MCF 10A (cell line): ENCODE measurements at regions not wholly inside any gene's neighbourhood (a gene's known extent, or its start where the extent isn't known, plus 50 kb on each side); places are given as distances from the start of the nearest gene placed in this dataset.
"Not testable (repeated sequence)": the region's sequence is repeated elsewhere in the genome, so short reads cannot be mapped to it uniquely, and the experiment has no call there.

Source experiments
- BruUV-seq: library from RNA; stranded (reverse); fragments of 400-500 nt; replicated peaks from 2 replicates; lab custom pipeline; 2021; lab: Mats Ljungman, UMichigan
- CTCF ChIA-PET: fragments of 300-600 bp; sonication (Branson Sonifier 250); formaldehyde crosslinking; extraction: SDS; loops from one replicate; lab custom pipeline; 2021; ENCODE audit warnings: antibody characterized with exemption, inconsistent platforms; lab: Yijun Ruan, JAX
- POLR2A ChIA-PET: fragments of 300-600, 350-650 bp; sonication (Branson Sonifier 250); formaldehyde crosslinking; extraction: SDS; loops from one replicate; lab custom pipeline; 2020; ENCODE audit warnings: antibody characterized with exemption, inconsistent platforms; lab: Yijun Ruan, JAX
- DNase-seq: peaks from one replicate; pipeline ENCODE4 v3.0.0-alpha.2; 2018; ENCODE audit not compliant: unreplicated experiment
- H3K27ac Mint-ChIP-seq: one replicate; pipeline ENCODE4 v1.8.0; 2022; ENCODE audit warnings: mild to moderate bottlenecking, low read depth, mixed read lengths; ENCODE audit not compliant: unreplicated experiment
- H3K27me3 Mint-ChIP-seq: one replicate; pipeline ENCODE4 v1.8.0; 2022; ENCODE audit warnings: mixed read lengths; ENCODE audit not compliant: insufficient read depth, unreplicated experiment
- H3K36me3 Mint-ChIP-seq: one replicate; pipeline ENCODE4 v1.8.0; 2022; ENCODE audit warnings: mild to moderate bottlenecking, moderate library complexity, mixed read lengths; ENCODE audit not compliant: insufficient read depth, unreplicated experiment
- H3K4me1 Mint-ChIP-seq: one replicate; pipeline ENCODE4 v1.8.0; 2022; ENCODE audit warnings: mixed read lengths; ENCODE audit not compliant: insufficient read depth, unreplicated experiment
- H3K4me3 Mint-ChIP-seq: one replicate; pipeline ENCODE4 v1.8.0; 2022; ENCODE audit warnings: mild to moderate bottlenecking, moderate library complexity, mixed read lengths; ENCODE audit not compliant: unreplicated experiment
- H3K9me3 Mint-ChIP-seq: one replicate; pipeline ENCODE4 v1.8.0; 2022; ENCODE audit warnings: mixed read lengths; ENCODE audit not compliant: unreplicated experiment
- CTCF ChIP-seq: fragments of 200-600 bp; IDR thresholded peaks from one replicate; pipeline ENCODE4 v1.8.0; 2022; ENCODE audit warnings: antibody characterized with exemption, mild to moderate bottlenecking; ENCODE audit not compliant: unreplicated experiment
- intact Hi-C: fragments of 100-400 bp; cut with micrococcal nuclease; formaldehyde crosslinking; loops from 2 replicates; pipeline ENCODE4 v1.14.1; 2022

- no peak for TF ChIP-seq CTCF
- no peaks in the 10 kb centered on the region for H3K27me3 Mint-ChIP-seq
- no peak overlapping the region for H3K27ac Mint-ChIP-seq
- peak; percentile 31 for DNase-seq
- CTCF ChIA-PET: interaction anchor here (0.6 to 1.0 kb wide), 6 partner anchors 28 to 259 kb away, joined by 3 to 4 read pairs (median 3); no protein-coding TSS in a partner anchor
- H3K36me3 Mint-ChIP-seq: no peaks in the 10 kb centered on the region
- intact Hi-C loops: no loop called here
- H3K4me3 Mint-ChIP-seq: no peak overlapping the region
- H3K9me3 Mint-ChIP-seq: peaks cover 17% of the 10 kb centered on the region
- BruUV-seq: no TSS peak
- POLR2A ChIA-PET: no interaction called here
- no peaks in the 10 kb centered on the region for H3K4me1 Mint-ChIP-seq
These were observed 131.4 kb downstream of the IER5 start for GRCh38 chr1:181219938-181220337.

- intact Hi-C loops: no loop called here
- Mint-ChIP-seq H3K4me1 (no peaks in the 10 kb centered on the region), H3K27ac (no peak overlapping the region), H3K4me3 (no peak overlapping the region), H3K9me3 (peaks cover 19% of the 10 kb centered on the region), H3K36me3 (no peaks in the 10 kb centered on the region), H3K27me3 (no peaks in the 10 kb centered on the region)
- ChIA-PET POLR2A (no interaction called here), CTCF (interaction anchor here (0.5 to 0.8 kb wide), 3 partner anchors 30 to 184 kb away, joined by 3 read pairs; no protein-coding TSS in a partner anchor)
- DNase-seq: no peak
- no peak for TF ChIP-seq CTCF
- no TSS peak for BruUV-seq
These were observed 132.6 kb downstream of the IER5 start for GRCh38 chr1:181221078-181221477.

GRCh38 chr1:181222972-181223505 is 134.5 kb downstream of the IER5 start:
- H3K27me3 Mint-ChIP-seq: no peaks in the 10 kb centered on the region
- intact Hi-C loops: no loop called here
- no peaks in the 10 kb centered on the region for H3K36me3 Mint-ChIP-seq
- CTCF ChIA-PET: interaction anchor here (0.8 to 2.0 kb wide), 6 partner anchors 9 to 208 kb away, joined by 3 to 9 read pairs (median 4); no protein-coding TSS in a partner anchor
- peaks cover 22% of the 10 kb centered on the region for H3K9me3 Mint-ChIP-seq
- no peak overlapping the region for H3K4me3 Mint-ChIP-seq
- H3K4me1 Mint-ChIP-seq: no peaks in the 10 kb centered on the region
- DNase-seq: no peak
- H3K27ac Mint-ChIP-seq: no peak overlapping the region
- no TSS peak for BruUV-seq
- TF ChIP-seq CTCF: no peak
- POLR2A ChIA-PET: interaction anchor here (0.7 to 1.4 kb wide), 3 partner anchors 10 to 22 kb away, joined by 3 to 5 read pairs (median 3); no protein-coding TSS in a partner anchor

- CTCF ChIA-PET: interaction anchor here (0.9 kb wide), 1 partner anchor 220 kb away, joined by 3 read pairs; no protein-coding TSS in a partner anchor
- not testable (repeated sequence) for H3K4me3 Mint-ChIP-seq
These were observed 138.2 kb downstream of the IER5 start for GRCh38 chr1:181226728-181227127.

More at GRCh38 chr1:181226728-181227127, 138.2 kb downstream of the IER5 start:
- BruUV-seq, intact Hi-C loops, H3K36me3 Mint-ChIP-seq, DNase-seq, H3K4me1 Mint-ChIP-seq, POLR2A ChIA-PET, H3K27me3 Mint-ChIP-seq, H3K27ac Mint-ChIP-seq: not testable (repeated sequence)
- peaks cover 22% of the 10 kb centered on the region for H3K9me3 Mint-ChIP-seq
